Activated naive CD4-positive, alpha-beta T cell treated with anti-CD3 and anti-CD28 coated beads, Interleukin-2, amount 10 ng/mL, durations not matched to agents 7 days and 5 days (primary cell): ENCODE measurements at regions not wholly inside any gene's neighbourhood (a gene's known extent, or its start where the extent isn't known, plus 50 kb on each side); places are given as distances from the start of the nearest gene placed in this dataset.

Experiments used
- CTCF ChIA-PET: fragments of 350-600 bp; sonication (Branson Sonifier 250); formaldehyde crosslinking; loops from one replicate; lab custom pipeline; 2021; ENCODE audit warnings: antibody characterized with exemption; lab: Charles Lee
- DNase-seq: peaks from one replicate; pipeline ENCODE4 v3.0.0-alpha.2; 2020
- H3K27ac Mint-ChIP-seq: one replicate; pipeline ENCODE4 v1.8.0; 2021; ENCODE audit warnings: mild to moderate bottlenecking, moderate library complexity, mixed read lengths
- H3K27me3 Mint-ChIP-seq: one replicate; pipeline ENCODE4 v1.8.0; 2021; ENCODE audit warnings: mild to moderate bottlenecking, mixed read lengths
- H3K36me3 Mint-ChIP-seq: one replicate; pipeline ENCODE4 v1.8.0; 2021; ENCODE audit warnings: mixed read lengths
- H3K4me1 Mint-ChIP-seq: one replicate; pipeline ENCODE4 v1.8.0; 2021; ENCODE audit warnings: mixed read lengths
- H3K4me3 Mint-ChIP-seq: one replicate; pipeline ENCODE4 v1.8.0; 2021; ENCODE audit warnings: mild to moderate bottlenecking, moderate library complexity, mixed read lengths
- H3K9me3 Mint-ChIP-seq: one replicate; pipeline ENCODE4 v1.8.0; 2021; ENCODE audit warnings: mixed read lengths

DNA sequence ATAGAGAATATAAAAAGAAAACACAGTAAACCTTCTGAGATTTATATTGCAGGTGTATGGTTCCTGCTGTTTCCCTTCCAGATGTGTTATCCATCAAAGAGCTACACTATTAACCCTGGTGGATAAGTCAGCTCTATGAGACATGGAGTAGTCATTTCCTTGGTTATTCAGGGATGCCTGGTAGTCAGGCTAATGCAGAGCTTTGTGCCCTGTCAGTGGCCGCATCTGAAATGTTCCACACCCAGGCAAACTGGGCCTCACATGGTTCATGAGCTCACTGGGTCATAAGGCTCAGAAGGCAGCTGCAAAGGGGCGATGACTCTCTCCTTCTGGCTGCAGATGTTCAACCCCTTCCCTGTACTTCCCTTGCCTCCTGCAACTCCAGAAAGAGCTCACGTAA lies 473.6 kb downstream of the EPHA7 start:
- no peak for DNase-seq
- CTCF ChIA-PET: no interaction called here

DNA sequence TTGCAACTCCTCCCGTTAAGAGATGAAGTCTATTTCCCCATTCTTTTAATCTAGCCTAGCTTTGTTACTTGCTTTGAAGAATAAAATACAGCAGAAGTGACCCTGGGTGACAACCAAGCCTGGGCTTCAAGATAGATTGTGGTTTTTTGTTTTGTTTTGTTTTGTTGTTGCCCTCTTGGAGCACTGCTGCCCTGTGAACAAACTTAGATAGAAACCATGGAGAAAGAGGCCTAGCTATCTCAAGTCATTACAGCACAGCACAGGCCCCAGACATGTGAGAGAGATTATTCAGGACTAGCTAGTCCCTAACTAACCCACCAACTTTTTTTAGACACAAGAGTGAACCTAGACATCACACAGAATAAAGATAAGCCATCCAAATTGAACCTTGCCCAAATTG lies 475.2 kb downstream of the EPHA7 start:
- no peaks in the 10 kb centered on the region for H3K36me3 Mint-ChIP-seq
- no peaks in the 10 kb centered on the region for H3K27me3 Mint-ChIP-seq
- no peaks in the 10 kb centered on the region for H3K9me3 Mint-ChIP-seq
- DNase-seq: no peak
- H3K27ac Mint-ChIP-seq: no peak overlapping the region
- H3K4me1 Mint-ChIP-seq: no peaks in the 10 kb centered on the region
- H3K4me3 Mint-ChIP-seq: no peak overlapping the region
- CTCF ChIA-PET: no interaction called here

More for the DNA sequence above, 473.6 kb downstream of the EPHA7 start:
- no peak overlapping the region for H3K4me3 Mint-ChIP-seq
- no peaks in the 10 kb centered on the region for H3K4me1 Mint-ChIP-seq
- H3K27ac Mint-ChIP-seq: no peak overlapping the region
- H3K36me3 Mint-ChIP-seq: no peaks in the 10 kb centered on the region
- no peaks in the 10 kb centered on the region for H3K27me3 Mint-ChIP-seq
- H3K9me3 Mint-ChIP-seq: no peaks in the 10 kb centered on the region

DNA sequence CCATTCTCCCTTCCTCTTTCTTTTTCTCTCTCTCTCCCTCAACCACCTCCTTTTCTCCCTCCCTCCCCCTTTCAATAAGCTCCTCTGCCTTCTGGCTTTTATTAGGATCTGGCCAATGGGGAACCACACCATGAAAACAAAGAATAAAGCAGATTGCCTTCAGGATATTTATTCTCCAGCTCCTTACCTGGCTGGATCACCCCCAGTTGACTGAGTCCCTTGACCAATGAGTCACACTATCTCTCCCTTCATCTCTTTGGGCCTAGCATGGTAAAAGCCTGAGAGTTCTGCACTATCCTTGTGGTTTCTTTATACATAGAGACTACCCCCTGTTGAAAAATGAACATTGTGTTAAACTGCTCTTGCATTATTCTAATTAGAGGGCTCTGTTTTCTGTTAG lies 476.8 kb downstream of the EPHA7 start:
- no peak overlapping the region for H3K27ac Mint-ChIP-seq
- no peak overlapping the region for H3K4me3 Mint-ChIP-seq
- H3K27me3 Mint-ChIP-seq: no peaks in the 10 kb centered on the region
- DNase-seq: no peak
- no peaks in the 10 kb centered on the region for H3K9me3 Mint-ChIP-seq
- no peaks in the 10 kb centered on the region for H3K36me3 Mint-ChIP-seq
- no peaks in the 10 kb centered on the region for H3K4me1 Mint-ChIP-seq
- CTCF ChIA-PET: no interaction called here

GRCh38 chr6:92934625-92935024 lies 484.7 kb downstream of the EPHA7 start:
- Mint-ChIP-seq H3K9me3 (peaks cover 12% of the 10 kb centered on the region), H3K4me1 (no peaks in the 10 kb centered on the region), H3K36me3 (no peaks in the 10 kb centered on the region), H3K4me3 (no peak overlapping the region), H3K27ac (no peak overlapping the region), H3K27me3 (no peaks in the 10 kb centered on the region)
- DNase-seq: no peak
- CTCF ChIA-PET: no interaction called here

DNA sequence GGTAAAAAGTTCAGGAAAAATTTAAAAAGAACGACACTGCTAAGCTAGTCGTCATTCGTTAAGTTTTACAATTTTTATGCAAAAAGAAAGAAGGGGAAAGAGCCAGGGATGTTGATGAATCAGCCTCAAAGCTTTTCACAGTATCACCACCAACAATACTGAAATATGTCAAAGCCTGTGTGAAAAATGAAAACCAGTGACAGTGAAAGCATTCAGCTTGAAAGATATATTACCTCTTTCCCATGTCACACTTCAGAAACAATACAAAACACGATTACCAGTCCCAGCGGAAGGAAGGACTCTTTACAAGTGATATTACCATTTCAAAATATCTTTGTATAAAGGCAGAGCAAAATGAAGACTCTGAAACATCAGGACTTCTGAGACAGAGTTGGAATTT lies 489.2 kb downstream of the EPHA7 start:
- H3K27me3 Mint-ChIP-seq: no peaks in the 10 kb centered on the region
- DNase-seq: no peak
- no peak overlapping the region for H3K4me3 Mint-ChIP-seq
- CTCF ChIA-PET: no interaction called here
- no peaks in the 10 kb centered on the region for H3K36me3 Mint-ChIP-seq
- H3K9me3 Mint-ChIP-seq: peaks cover 11% of the 10 kb centered on the region
- H3K27ac Mint-ChIP-seq: no peak overlapping the region
- H3K4me1 Mint-ChIP-seq: no peaks in the 10 kb centered on the region

- Mint-ChIP-seq H3K27ac (no peak overlapping the region), H3K36me3 (no peaks in the 10 kb centered on the region), H3K4me1 (no peaks in the 10 kb centered on the region), H3K27me3 (no peaks in the 10 kb centered on the region), H3K4me3 (no peak overlapping the region), H3K9me3 (no peaks in the 10 kb centered on the region)
- DNase-seq: no peak
- CTCF ChIA-PET: no interaction called here
Measured at GRCh38 chr6:92922216-92922806, 497.0 kb downstream of the EPHA7 start.

DNA sequence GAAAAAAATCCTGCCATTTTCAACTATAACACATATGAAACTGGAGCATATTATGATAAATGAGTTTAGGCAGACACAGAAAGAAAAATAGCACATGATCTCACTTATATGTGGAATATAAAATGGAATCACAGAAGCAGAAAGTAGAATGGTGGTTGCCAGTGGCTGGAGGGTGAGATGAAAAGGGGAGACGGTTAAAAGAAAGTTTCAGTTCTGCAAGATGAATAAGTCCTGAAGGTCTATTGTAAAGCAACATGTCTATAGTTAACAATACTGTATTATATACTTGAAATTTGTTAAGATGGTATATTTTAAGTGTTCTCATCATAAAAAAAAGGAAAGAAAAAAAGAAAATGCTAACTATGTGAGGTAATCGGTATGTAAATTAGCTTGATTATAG lies 503.9 kb downstream of the EPHA7 start:
- CTCF ChIA-PET: no interaction called here
- Mint-ChIP-seq H3K27ac (no peak overlapping the region), H3K36me3 (no peaks in the 10 kb centered on the region), H3K4me1 (no peaks in the 10 kb centered on the region), H3K27me3 (no peaks in the 10 kb centered on the region), H3K4me3 (no peak overlapping the region), H3K9me3 (no peaks in the 10 kb centered on the region)
- DNase-seq: no peak

GRCh38 chr6:92911301-92911700 lies 508.1 kb downstream of the EPHA7 start:
- Mint-ChIP-seq H3K4me1 (no peaks in the 10 kb centered on the region), H3K4me3 (no peak overlapping the region), H3K36me3 (no peaks in the 10 kb centered on the region), H3K27ac (no peak overlapping the region), H3K27me3 (no peaks in the 10 kb centered on the region), H3K9me3 (no peaks in the 10 kb centered on the region)
- no peak for DNase-seq
- CTCF ChIA-PET: no interaction called here

DNA sequence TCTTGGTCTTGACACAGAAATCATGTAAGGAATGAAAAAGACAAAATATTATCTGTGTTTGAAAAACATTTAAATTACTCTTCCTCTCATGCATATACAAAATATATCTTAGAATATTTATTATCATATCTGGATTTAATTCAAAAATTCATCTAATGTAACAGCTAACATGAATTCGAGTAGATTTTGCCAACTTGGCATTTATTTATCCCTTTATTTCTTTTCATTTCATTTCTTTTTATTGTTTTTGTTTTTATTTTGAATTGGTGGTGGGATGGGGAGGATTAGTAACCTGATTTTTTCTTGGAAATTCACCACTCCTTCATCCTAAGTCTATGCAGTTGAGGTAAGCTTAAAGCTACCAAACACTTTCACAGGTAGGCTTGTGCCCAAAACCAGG lies 508.7 kb downstream of the EPHA7 start:
- H3K9me3 Mint-ChIP-seq: no peaks in the 10 kb centered on the region
- no peak overlapping the region for H3K4me3 Mint-ChIP-seq
- DNase-seq: no peak
- no peaks in the 10 kb centered on the region for H3K27me3 Mint-ChIP-seq
- no peaks in the 10 kb centered on the region for H3K4me1 Mint-ChIP-seq
- CTCF ChIA-PET: no interaction called here
- H3K36me3 Mint-ChIP-seq: no peaks in the 10 kb centered on the region
- no peak overlapping the region for H3K27ac Mint-ChIP-seq

DNA sequence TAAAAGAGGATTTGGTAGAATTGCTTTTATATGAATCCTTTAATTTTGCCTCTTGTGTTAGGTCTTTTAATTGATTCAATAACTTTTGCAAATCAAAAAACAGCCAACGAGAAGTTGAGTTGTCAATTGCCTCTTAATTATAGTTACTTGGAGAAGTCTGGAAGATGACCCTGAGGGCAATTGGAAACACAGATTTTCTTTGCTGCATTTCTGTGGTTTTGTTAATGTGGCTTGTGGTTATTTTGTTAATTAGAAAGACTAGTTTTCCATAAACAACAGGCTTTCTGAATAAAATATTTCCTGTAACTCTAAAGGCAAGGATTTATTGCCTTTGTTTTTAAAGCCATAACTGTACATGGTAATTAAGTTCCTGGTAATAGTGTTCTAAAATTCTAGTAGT lies 513.0 kb downstream of the EPHA7 start:
- CTCF ChIA-PET: no interaction called here
- Mint-ChIP-seq H3K27ac (no peak overlapping the region), H3K4me1 (no peaks in the 10 kb centered on the region), H3K27me3 (no peaks in the 10 kb centered on the region), H3K4me3 (no peak overlapping the region), H3K9me3 (no peaks in the 10 kb centered on the region), H3K36me3 (no peaks in the 10 kb centered on the region)
- DNase-seq: no peak

DNA sequence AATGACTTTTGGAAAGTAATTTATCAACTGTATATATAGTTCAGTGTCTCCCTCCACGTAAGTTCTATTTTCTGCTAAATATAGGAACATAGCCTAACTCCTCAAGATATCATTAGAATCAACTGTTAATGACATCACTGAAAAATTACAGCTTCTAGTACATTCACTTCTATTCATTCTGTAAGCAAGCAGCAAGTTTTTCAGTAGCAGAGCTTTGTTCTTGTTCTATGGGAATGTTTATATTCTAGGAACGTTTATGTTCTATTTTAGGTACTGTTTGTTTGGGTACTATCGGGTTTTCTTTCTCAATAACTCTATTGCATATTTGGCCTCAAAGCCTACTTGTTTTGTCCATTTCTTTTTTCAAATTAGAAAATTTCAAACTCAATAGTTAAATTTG lies 525.6 kb downstream of the EPHA7 start:
- H3K27me3 Mint-ChIP-seq: no peaks in the 10 kb centered on the region
- CTCF ChIA-PET: no interaction called here
- no peak overlapping the region for H3K27ac Mint-ChIP-seq
- no peaks in the 10 kb centered on the region for H3K4me1 Mint-ChIP-seq
- H3K4me3 Mint-ChIP-seq: no peak overlapping the region
- peaks cover 2% of the 10 kb centered on the region for H3K9me3 Mint-ChIP-seq
- no peak for DNase-seq
- H3K36me3 Mint-ChIP-seq: no peaks in the 10 kb centered on the region

DNA sequence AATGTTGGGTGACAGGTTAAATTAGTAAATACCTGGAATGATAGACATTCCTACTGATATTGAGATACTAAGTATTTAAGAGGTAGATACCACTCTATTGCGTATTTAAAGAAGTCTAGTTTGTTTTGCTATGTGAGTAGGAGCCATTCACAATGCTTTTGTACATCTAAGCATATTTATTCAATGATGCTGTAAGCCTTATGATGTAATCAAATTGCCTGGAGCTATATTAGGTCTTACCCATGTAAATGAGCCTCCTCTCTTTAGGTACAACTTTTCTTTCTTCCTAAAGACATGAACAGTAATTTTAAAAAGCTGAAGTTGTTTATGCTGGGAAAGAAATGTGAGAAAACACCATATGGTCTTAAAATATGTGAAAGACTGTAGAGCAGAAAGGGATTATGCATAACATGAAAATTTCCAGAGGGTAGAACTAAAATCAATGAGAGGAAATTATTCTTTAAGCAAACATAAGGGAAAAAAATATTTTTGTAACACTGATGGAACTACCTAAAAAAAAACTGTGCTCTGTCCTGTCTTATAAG lies 526.7 kb downstream of the EPHA7 start:
- Mint-ChIP-seq H3K27me3 (no peaks in the 10 kb centered on the region), H3K9me3 (peaks cover 2% of the 10 kb centered on the region), H3K27ac (no peak overlapping the region), H3K4me3 (no peak overlapping the region), H3K4me1 (no peaks in the 10 kb centered on the region), H3K36me3 (no peaks in the 10 kb centered on the region)
- CTCF ChIA-PET: no interaction called here
- DNase-seq: no peak

DNA sequence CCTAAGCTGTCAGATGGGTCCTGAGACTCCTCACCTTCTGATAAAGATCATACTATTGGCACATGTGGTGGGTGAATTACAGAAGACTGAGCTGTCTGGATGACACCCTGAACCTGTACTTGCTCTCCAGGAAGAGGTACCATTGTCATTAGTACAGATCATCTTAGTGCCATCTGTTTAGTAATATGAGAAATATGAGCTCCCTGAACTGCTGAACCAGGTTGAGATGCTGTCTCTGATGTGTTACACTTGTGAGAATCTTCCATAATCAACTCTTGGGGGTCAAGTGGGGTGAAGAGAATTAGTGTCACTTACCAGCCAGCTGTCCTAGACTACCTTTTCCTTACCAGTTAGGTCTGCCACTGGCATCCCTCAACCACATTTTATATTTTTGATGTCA lies 531.0 kb downstream of the EPHA7 start:
- H3K36me3 Mint-ChIP-seq: no peaks in the 10 kb centered on the region
- no peak overlapping the region for H3K27ac Mint-ChIP-seq
- no peak for DNase-seq
- no peak overlapping the region for H3K4me3 Mint-ChIP-seq
- peaks cover 4% of the 10 kb centered on the region for H3K9me3 Mint-ChIP-seq
- H3K4me1 Mint-ChIP-seq: no peaks in the 10 kb centered on the region
- CTCF ChIA-PET: interaction anchor here (0.6 kb wide), 1 partner anchor 892 kb away, joined by 3 read pairs; no protein-coding TSS in a partner anchor
- H3K27me3 Mint-ChIP-seq: no peaks in the 10 kb centered on the region

DNA sequence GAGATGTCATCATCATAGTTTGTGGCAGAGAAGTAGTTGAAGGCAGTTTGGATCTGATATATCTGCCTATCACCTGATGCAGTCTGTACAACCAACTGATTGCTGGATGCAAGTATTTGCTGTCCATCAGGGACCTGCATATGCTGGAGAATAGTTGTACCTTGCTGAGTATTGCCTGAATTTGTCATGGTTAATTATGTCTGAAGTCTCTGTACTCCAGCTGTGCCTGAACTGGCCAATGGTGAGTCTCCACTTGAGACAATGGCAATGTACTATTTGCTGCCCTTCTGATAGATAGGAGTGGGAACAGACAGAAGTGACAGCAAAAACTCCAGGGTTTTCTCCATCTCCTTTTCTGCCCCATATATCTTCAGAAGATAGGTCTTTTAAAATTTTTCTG lies 531.5 kb downstream of the EPHA7 start:
- Mint-ChIP-seq H3K36me3 (no peaks in the 10 kb centered on the region), H3K4me3 (no peak overlapping the region), H3K27me3 (no peaks in the 10 kb centered on the region), H3K27ac (no peak overlapping the region), H3K4me1 (no peaks in the 10 kb centered on the region), H3K9me3 (peaks cover 4% of the 10 kb centered on the region)
- no peak for DNase-seq
- CTCF ChIA-PET: interaction anchor here (0.6 kb wide), 1 partner anchor 892 kb away, joined by 3 read pairs; no protein-coding TSS in a partner anchor

GRCh38 chr6:92879526-92879925 lies 539.8 kb downstream of the EPHA7 start:
- H3K4me3 Mint-ChIP-seq: no peak overlapping the region
- CTCF ChIA-PET: no interaction called here

More at GRCh38 chr6:92879526-92879925, 539.8 kb downstream of the EPHA7 start:
- Mint-ChIP-seq H3K36me3 (no peaks in the 10 kb centered on the region), H3K27me3 (no peaks in the 10 kb centered on the region), H3K4me1 (no peaks in the 10 kb centered on the region), H3K9me3 (peaks cover 22% of the 10 kb centered on the region), H3K27ac (no peak overlapping the region)
- DNase-seq: no peak
